ENCODE measurements at regions not wholly inside any gene's neighbourhood (a gene's known extent, or its start where the extent isn't known, plus 50 kb on each side); places are given as distances from the start of the nearest gene placed in this dataset.

DNA sequence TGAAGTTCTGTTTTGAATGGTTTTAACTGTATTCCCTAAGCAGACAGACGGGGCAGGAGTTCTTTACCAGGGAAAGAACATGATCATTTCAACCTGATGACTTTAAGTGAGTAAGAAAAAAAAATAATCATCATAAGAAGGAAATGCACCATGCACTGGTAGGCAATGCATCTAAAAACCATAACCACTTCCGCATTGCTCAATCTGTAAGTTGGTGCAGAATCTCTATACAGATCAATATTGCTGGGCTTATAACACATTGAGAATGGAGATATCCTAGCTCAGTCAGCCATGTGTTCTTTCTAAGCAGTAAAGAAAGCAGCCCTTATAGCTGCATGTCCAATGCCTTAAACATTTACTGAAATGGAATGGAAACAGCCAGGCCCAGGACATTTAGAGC lies 407.1 kb upstream of the DMAC1 start:
- H3K27me3 ChIP-seq: no peaks in the 10 kb centered on the region
- intact Hi-C loops (cut with DNase I): no loop called here
- 37 to 67% (median 45%) methylated on average over 2 of the region's 2 CpGs for WGBS, 4 donors
- no peaks in the 10 kb centered on the region for H3K9me3 ChIP-seq (replicated peaks in 1 of 3)
- no peaks in the 10 kb centered on the region for H3K36me3 ChIP-seq (replicated peaks in 1 of 2)
- TF ChIP-seq, protein P1, sequence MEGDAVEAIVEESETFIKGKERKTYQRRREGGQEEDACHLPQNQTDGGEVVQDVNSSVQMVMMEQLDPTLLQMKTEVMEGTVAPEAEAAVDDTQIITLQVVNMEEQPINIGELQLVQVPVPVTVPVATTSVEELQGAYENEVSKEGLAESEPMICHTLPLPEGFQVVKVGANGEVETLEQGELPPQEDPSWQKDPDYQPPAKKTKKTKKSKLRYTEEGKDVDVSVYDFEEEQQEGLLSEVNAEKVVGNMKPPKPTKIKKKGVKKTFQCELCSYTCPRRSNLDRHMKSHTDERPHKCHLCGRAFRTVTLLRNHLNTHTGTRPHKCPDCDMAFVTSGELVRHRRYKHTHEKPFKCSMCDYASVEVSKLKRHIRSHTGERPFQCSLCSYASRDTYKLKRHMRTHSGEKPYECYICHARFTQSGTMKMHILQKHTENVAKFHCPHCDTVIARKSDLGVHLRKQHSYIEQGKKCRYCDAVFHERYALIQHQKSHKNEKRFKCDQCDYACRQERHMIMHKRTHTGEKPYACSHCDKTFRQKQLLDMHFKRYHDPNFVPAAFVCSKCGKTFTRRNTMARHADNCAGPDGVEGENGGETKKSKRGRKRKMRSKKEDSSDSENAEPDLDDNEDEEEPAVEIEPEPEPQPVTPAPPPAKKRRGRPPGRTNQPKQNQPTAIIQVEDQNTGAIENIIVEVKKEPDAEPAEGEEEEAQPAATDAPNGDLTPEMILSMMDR (IDR thresholded peaks at IDR 0.05): no peak
- no peak for TF ChIP-seq POLR2A (IDR thresholded peaks at IDR 0.05)
- no peak for DNase-seq
- H3K27ac ChIP-seq: no peak overlapping the region
- no peak overlapping the region for H3K4me3 ChIP-seq
- no peaks in the 10 kb centered on the region for H3K4me1 ChIP-seq (replicated peaks in 1 of 2)

DNA sequence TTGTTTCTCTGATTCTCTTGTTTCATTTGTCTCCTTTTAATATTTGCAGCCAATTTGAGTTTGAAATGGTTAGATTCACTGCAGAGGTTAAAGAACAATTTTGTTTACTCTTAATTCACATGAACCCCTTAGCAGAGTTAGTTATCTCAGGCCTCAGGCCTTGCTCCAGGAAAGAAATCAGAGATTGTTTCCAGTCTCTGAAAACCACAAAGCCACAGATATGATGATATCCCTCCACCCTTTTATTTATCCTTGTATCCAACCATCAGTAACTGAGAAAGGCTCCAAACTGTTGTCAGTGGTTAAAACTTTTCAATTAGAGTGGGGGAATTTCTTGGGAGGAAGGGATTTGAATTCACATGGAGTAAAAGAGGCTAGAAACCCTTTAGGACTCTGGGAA lies 406.0 kb upstream of the DMAC1 start:
- no peak overlapping the region for H3K4me3 ChIP-seq
- H3K27me3 ChIP-seq: no peaks in the 10 kb centered on the region
- intact Hi-C loops (cut with DNase I): no loop called here
- H3K36me3 ChIP-seq (replicated peaks in 1 of 2): no peaks in the 10 kb centered on the region
- H3K27ac ChIP-seq: no peak overlapping the region
- TF ChIP-seq, protein P1 (IDR thresholded peaks at IDR 0.05): no peak
- no peak for TF ChIP-seq POLR2A (IDR thresholded peaks at IDR 0.05)
- DNase-seq: no peak
- H3K9me3 ChIP-seq (replicated peaks in 1 of 3): no peaks in the 10 kb centered on the region
- H3K4me1 ChIP-seq (replicated peaks in 1 of 2): no peaks in the 10 kb centered on the region

DNA sequence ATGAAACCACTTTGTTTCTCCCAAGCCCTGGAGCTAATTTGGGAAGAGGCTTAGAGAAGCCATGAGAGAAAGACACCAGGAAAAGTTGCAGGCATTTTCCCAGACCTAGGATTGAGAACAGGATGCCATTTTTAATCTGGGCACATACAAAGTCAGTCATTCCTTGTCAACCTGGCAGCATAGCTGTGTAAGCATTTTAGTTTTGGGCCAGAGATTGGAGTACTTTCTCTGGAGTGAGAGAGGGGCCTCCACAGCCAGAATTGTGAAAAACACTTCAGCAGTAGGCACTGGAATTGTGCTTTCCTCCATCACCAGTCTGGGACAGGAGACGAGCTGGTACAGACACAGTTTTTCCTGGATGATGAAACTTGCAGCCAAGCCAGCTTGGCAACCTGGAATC lies 390.3 kb upstream of the DMAC1 start:
- WGBS, 4 donors: 83 to 85% methylated on average over 1 of the region's 1 CpG; no CpG with 5 or more reads in 2 of the 4 donors
- intact Hi-C loops (cut with DNase I): no loop called here
- Histone ChIP-seq H3K4me1 (replicated peaks in 1 of 2) (no peaks in the 10 kb centered on the region), H3K27me3 (no peaks in the 10 kb centered on the region), H3K36me3 (replicated peaks in 1 of 2) (no peaks in the 10 kb centered on the region), H3K9me3 (replicated peaks in 1 of 3) (no peaks in the 10 kb centered on the region), H3K27ac (no peak overlapping the region), H3K4me3 (no peak overlapping the region)
- no peak for TF ChIP-seq POLR2A (IDR thresholded peaks at IDR 0.05)
- TF ChIP-seq, protein P1 (IDR thresholded peaks at IDR 0.05): no peak
- no peak for DNase-seq

- Histone ChIP-seq H3K27ac (no peak overlapping the region), H3K36me3 (replicated peaks in 1 of 2) (no peaks in the 10 kb centered on the region), H3K9me3 (replicated peaks in 1 of 3) (no peaks in the 10 kb centered on the region), H3K27me3 (no peaks in the 10 kb centered on the region), H3K4me1 (replicated peaks in 1 of 2) (no peaks in the 10 kb centered on the region), H3K4me3 (no peak overlapping the region)
- intact Hi-C loops (cut with DNase I): no loop called here
- WGBS, 4 donors: 63 to 72% (median 67%) methylated on average over 6 of the region's 6 CpGs
- no peak for TF ChIP-seq POLR2A (IDR thresholded peaks at IDR 0.05)
- TF ChIP-seq, protein P1 (IDR thresholded peaks at IDR 0.05): no peak
- DNase-seq: peak in 1 of 7 donors; percentile 60
Measured at GRCh38 chr9:8188723-8189407, 389.3 kb upstream of the DMAC1 start.

Data from adrenal gland (tissue), 9 donors.